HL-60 (cell line): ENCODE measurements at regions not wholly inside any gene's neighbourhood (a gene's known extent, or its start where the extent isn't known, plus 50 kb on each side); places are given as distances from the start of the nearest gene placed in this dataset.

Experiments used
- DNase-seq, 2 experiments: peaks; one replicate each; pipeline ENCODE4 v3.0.0-alpha.2; 2010 to 2020; ENCODE audit warnings: low read depth in 1 of 2, low spot score in 1 of 2
- H3K27ac ChIP-seq: fragments of 250-450 bp; sonication (Bioruptor Pico); replicated peaks from 2 replicates; pipeline ENCODE4 v1.5.1; 2020; ENCODE audit warnings: mild to moderate bottlenecking, moderate library complexity
- H3K27me3 ChIP-seq: fragments of 250-450 bp; sonication (Bioruptor Pico); 2 replicates; pipeline ENCODE4 v1.5.1; 2021; ENCODE audit warnings: mild to moderate bottlenecking, moderate library complexity; ENCODE audit not compliant: insufficient read depth, poor library complexity, severe bottlenecking
- H3K4me3 ChIP-seq: replicated peaks from 2 replicates; pipeline ENCODE4 v1.5.1; 2011; ENCODE audit warnings: mild to moderate bottlenecking, control low read depth, low read length; ENCODE audit not compliant: insufficient read depth
- GABPA ChIP-seq: IDR thresholded peaks from 2 replicates; pipeline ENCODE4 v1.6.1; 2012; ENCODE audit warnings: low read depth
- POLR2AphosphoS5 ChIP-seq: IDR thresholded peaks from 2 replicates; pipeline ENCODE4 v1.6.1; 2012; ENCODE audit warnings: low read depth
- SPI1 ChIP-seq: IDR thresholded peaks from 2 replicates; pipeline ENCODE4 v1.6.1; 2012; ENCODE audit warnings: low read depth, mild to moderate bottlenecking, borderline replicate concordance
- TF ChIP-seq, protein P1 (sequence below): IDR thresholded peaks from 2 replicates; pipeline ENCODE4 v1.6.1; 2012; ENCODE audit warnings: low read depth; ENCODE audit not compliant: insufficient replicate concordance
- TF ChIP-seq, protein P2 (sequence below): IDR thresholded peaks from one replicate; pipeline ENCODE4 v1.5.1; 2011; ENCODE audit warnings: low read length, control low read depth, inconsistent platforms; ENCODE audit not compliant: insufficient read depth

DNA sequence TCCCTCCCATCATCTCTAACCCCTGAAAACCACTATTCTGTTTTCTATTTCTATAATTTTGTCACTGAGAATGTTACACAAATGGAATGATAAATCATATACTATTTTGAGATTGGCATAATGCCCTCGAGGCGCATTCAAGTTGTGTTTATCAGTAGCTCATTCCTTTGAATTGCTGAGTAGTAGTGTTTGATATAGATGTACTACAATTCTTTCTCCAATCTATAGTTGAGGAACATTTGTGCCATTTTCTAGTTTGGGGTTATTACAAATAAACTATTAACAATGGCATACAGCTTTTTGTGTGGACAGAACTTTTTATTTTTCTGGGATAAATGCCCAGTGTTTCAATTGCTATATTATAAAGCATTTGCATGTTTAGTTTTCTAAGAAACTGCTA lies 86.0 kb downstream of the CCR1 start:
- TF ChIP-seq, protein P1, sequence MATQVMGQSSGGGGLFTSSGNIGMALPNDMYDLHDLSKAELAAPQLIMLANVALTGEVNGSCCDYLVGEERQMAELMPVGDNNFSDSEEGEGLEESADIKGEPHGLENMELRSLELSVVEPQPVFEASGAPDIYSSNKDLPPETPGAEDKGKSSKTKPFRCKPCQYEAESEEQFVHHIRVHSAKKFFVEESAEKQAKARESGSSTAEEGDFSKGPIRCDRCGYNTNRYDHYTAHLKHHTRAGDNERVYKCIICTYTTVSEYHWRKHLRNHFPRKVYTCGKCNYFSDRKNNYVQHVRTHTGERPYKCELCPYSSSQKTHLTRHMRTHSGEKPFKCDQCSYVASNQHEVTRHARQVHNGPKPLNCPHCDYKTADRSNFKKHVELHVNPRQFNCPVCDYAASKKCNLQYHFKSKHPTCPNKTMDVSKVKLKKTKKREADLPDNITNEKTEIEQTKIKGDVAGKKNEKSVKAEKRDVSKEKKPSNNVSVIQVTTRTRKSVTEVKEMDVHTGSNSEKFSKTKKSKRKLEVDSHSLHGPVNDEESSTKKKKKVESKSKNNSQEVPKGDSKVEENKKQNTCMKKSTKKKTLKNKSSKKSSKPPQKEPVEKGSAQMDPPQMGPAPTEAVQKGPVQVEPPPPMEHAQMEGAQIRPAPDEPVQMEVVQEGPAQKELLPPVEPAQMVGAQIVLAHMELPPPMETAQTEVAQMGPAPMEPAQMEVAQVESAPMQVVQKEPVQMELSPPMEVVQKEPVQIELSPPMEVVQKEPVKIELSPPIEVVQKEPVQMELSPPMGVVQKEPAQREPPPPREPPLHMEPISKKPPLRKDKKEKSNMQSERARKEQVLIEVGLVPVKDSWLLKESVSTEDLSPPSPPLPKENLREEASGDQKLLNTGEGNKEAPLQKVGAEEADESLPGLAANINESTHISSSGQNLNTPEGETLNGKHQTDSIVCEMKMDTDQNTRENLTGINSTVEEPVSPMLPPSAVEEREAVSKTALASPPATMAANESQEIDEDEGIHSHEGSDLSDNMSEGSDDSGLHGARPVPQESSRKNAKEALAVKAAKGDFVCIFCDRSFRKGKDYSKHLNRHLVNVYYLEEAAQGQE = no peak
- TF ChIP-seq, protein P2, sequence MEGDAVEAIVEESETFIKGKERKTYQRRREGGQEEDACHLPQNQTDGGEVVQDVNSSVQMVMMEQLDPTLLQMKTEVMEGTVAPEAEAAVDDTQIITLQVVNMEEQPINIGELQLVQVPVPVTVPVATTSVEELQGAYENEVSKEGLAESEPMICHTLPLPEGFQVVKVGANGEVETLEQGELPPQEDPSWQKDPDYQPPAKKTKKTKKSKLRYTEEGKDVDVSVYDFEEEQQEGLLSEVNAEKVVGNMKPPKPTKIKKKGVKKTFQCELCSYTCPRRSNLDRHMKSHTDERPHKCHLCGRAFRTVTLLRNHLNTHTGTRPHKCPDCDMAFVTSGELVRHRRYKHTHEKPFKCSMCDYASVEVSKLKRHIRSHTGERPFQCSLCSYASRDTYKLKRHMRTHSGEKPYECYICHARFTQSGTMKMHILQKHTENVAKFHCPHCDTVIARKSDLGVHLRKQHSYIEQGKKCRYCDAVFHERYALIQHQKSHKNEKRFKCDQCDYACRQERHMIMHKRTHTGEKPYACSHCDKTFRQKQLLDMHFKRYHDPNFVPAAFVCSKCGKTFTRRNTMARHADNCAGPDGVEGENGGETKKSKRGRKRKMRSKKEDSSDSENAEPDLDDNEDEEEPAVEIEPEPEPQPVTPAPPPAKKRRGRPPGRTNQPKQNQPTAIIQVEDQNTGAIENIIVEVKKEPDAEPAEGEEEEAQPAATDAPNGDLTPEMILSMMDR = no peak
- no peak for TF ChIP-seq GABPA
- no peak for TF ChIP-seq POLR2AphosphoS5
- TF ChIP-seq SPI1 = no peak
- DNase-seq = no peak
- H3K27ac ChIP-seq = no peak overlapping the region
- no peaks in the 10 kb centered on the region for H3K27me3 ChIP-seq
- no peak overlapping the region for H3K4me3 ChIP-seq

DNA sequence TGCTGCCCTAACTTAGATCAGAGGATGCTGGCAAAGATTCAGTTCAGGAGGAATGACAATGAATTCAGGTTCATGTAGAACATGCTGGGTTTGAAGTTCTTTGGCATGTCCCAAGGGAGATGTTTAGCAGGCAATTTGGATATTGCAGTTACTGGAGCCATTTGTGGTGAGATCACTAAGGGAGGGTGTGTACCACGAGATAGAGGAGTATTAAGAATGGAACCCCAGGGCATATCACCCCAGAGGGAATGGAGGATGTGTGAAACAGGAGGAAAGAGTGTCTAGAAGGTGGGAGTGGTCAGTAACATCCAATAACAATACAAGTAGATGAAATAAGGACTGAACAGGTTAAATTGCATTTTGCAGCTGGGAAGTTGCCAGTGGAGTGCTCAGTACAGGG lies 87.1 kb downstream of the CCR1 start:
- TF ChIP-seq GABPA (no peak), SPI1 (no peak), POLR2AphosphoS5 (no peak)
- TF ChIP-seq, protein P1 = no peak
- TF ChIP-seq, protein P2 = no peak
- Histone ChIP-seq H3K27ac (no peak overlapping the region), H3K27me3 (no peaks in the 10 kb centered on the region), H3K4me3 (no peak overlapping the region)
- no peak for DNase-seq

DNA sequence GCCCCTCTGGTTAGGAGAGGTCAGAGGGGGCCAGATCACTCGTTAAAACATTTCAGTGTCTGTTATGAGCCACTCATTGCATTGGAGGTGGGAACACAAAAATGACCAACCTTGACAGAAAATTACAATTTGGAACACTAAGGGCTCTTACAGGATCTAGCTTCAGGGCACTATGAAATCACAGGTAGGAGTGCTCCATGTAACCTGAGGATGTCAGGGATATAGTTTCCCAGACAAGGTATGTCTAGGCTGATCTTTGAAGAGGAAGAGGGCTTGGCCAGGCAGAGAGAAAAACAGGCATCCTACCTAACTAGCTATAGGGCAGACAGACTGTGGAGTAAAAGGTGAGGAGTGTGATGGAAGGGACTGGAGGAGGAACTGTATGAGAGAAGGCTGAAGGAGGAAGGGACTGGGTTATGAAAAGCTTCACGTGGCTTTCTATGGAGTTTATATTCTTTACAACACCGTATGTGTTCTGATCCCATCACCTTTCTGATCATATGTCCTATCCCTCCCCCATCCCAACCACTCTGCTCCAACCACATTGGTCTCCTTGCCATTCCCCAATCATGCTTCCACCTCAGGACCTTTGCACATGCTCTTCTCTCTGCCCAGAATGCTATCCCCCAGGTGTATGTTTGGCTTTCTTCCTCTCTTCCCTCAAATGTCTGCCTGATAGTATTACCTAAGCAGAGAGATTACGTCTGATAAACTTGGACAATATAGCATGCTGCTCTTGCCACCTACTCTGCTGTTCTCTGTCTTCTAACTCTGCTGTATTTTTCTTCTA lies 88.2 kb downstream of the CCR1 start:
- no peak for DNase-seq
- Histone ChIP-seq H3K27ac (no peak overlapping the region), H3K27me3 (no peaks in the 10 kb centered on the region), H3K4me3 (no peak overlapping the region)
- TF ChIP-seq, protein P1 = no peak
- TF ChIP-seq SPI1 = no peak
- TF ChIP-seq POLR2AphosphoS5 = no peak
- TF ChIP-seq, protein P2 = no peak
- TF ChIP-seq GABPA = no peak
